ENCODE measurements at regions not wholly inside any gene's neighbourhood (a gene's known extent, or its start where the extent isn't known, plus 50 kb on each side); places are given as distances from the start of the nearest gene placed in this dataset.

- TF ChIP-seq, protein P1, sequence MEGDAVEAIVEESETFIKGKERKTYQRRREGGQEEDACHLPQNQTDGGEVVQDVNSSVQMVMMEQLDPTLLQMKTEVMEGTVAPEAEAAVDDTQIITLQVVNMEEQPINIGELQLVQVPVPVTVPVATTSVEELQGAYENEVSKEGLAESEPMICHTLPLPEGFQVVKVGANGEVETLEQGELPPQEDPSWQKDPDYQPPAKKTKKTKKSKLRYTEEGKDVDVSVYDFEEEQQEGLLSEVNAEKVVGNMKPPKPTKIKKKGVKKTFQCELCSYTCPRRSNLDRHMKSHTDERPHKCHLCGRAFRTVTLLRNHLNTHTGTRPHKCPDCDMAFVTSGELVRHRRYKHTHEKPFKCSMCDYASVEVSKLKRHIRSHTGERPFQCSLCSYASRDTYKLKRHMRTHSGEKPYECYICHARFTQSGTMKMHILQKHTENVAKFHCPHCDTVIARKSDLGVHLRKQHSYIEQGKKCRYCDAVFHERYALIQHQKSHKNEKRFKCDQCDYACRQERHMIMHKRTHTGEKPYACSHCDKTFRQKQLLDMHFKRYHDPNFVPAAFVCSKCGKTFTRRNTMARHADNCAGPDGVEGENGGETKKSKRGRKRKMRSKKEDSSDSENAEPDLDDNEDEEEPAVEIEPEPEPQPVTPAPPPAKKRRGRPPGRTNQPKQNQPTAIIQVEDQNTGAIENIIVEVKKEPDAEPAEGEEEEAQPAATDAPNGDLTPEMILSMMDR (IDR thresholded peaks at IDR 0.05), result no peak
- TF ChIP-seq POLR2A (IDR thresholded peaks at IDR 0.05), result no peak
- TF ChIP-seq POLR2AphosphoS5 (IDR thresholded peaks at IDR 0.05), result no peak
Observed at GRCh38 chr7:20913853-20914252, 127.2 kb upstream of the SP8 start.
